ENCODE measurements at regions not wholly inside any gene's neighbourhood (a gene's known extent, or its start where the extent isn't known, plus 50 kb on each side); places are given as distances from the start of the nearest gene placed in this dataset.

DNA sequence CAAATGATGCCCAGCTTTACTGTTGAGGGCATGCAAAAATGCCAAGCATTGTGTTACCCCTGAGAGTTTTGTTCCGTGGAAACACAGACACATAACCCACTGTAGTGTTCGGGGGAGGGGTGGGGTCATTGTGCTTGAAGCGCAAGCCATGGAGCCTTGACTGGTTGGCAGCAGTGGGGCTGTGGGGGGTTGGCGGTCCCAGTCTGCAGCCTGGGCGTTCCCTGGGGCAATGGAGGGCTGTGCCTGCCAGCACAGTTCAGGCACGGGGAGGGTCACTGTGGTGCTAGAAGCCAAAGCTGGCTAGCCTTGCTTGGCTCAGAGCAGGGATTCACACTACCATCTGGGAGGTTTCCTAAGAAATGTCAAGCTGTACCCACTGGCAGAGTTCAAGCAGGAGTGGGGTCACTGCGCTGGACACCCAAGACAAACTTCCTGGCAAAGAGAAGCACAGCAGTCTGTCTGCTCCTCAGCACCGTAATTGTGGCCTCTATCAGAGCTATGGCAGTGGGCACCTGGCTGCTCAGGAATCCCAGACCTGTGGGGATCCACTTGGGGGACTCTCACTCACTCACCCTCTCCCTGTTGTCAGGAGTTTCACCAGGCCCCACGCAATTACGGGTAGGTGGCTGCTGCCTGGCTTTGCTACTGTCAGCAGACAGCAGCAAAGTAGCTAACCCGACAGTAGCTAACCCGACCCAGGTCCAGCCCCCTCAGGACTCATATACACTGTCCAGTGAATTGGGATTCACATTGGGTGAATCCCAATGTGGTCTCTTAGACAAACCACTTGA, 292.4 kb downstream of the ZWINT start:
- TF ChIP-seq, protein P1, sequence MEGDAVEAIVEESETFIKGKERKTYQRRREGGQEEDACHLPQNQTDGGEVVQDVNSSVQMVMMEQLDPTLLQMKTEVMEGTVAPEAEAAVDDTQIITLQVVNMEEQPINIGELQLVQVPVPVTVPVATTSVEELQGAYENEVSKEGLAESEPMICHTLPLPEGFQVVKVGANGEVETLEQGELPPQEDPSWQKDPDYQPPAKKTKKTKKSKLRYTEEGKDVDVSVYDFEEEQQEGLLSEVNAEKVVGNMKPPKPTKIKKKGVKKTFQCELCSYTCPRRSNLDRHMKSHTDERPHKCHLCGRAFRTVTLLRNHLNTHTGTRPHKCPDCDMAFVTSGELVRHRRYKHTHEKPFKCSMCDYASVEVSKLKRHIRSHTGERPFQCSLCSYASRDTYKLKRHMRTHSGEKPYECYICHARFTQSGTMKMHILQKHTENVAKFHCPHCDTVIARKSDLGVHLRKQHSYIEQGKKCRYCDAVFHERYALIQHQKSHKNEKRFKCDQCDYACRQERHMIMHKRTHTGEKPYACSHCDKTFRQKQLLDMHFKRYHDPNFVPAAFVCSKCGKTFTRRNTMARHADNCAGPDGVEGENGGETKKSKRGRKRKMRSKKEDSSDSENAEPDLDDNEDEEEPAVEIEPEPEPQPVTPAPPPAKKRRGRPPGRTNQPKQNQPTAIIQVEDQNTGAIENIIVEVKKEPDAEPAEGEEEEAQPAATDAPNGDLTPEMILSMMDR (IDR thresholded peaks at IDR 0.05) = no peak
- no peak for TF ChIP-seq POLR2A (IDR thresholded peaks at IDR 0.05)

Data from ovary (tissue), 3 donors.